IPS-15b (cell line): ENCODE measurements at regions not wholly inside any gene's neighbourhood (a gene's known extent, or its start where the extent isn't known, plus 50 kb on each side); places are given as distances from the start of the nearest gene placed in this dataset.

Experiments used
- H3K27me3 ChIP-seq: one replicate; pipeline ENCODE4 v1.6.1; 2013; ENCODE audit warnings: low read length; ENCODE audit not compliant: control insufficient read depth, insufficient read depth
- H3K36me3 ChIP-seq: one replicate; pipeline ENCODE4 v1.6.1; 2013; ENCODE audit warnings: low read length; ENCODE audit not compliant: control insufficient read depth, insufficient read depth
- H3K4me1 ChIP-seq: one replicate; pipeline ENCODE4 v1.6.1; 2013; ENCODE audit warnings: mild to moderate bottlenecking, low read length; ENCODE audit not compliant: control insufficient read depth, insufficient read depth
- H3K4me3 ChIP-seq: one replicate; pipeline ENCODE4 v1.5.1; 2013; ENCODE audit warnings: low read depth, low read length
- H3K9ac ChIP-seq: one replicate; pipeline ENCODE4 v1.6.1; 2013; ENCODE audit warnings: low read depth, mild to moderate bottlenecking, low read length
- H3K9me3 ChIP-seq: one replicate; pipeline ENCODE4 v1.6.1; 2013; ENCODE audit warnings: mild to moderate bottlenecking, low read length; ENCODE audit not compliant: control insufficient read depth, insufficient read depth

- Histone ChIP-seq H3K27me3 (no peaks in the 10 kb centered on the region), H3K36me3 (no peaks in the 10 kb centered on the region), H3K4me1 (peaks cover 11% of the 10 kb centered on the region), H3K4me3 (no peak overlapping the region), H3K9ac (no peak overlapping the region), H3K9me3 (no peaks in the 10 kb centered on the region)
Observed at GRCh38 chr11:103625624-103625965, 410.8 kb upstream of the DDI1 start.

- H3K9ac ChIP-seq: no peak overlapping the region
- no peak overlapping the region for H3K4me3 ChIP-seq
- no peaks in the 10 kb centered on the region for H3K36me3 ChIP-seq
- H3K4me1 ChIP-seq: peaks cover 11% of the 10 kb centered on the region
- H3K27me3 ChIP-seq: no peaks in the 10 kb centered on the region
- H3K9me3 ChIP-seq: no peaks in the 10 kb centered on the region
Observed at GRCh38 chr11:103628121-103628520, 408.3 kb upstream of the DDI1 start.

- H3K4me3 ChIP-seq: no peak overlapping the region
- no peaks in the 10 kb centered on the region for H3K4me1 ChIP-seq
- H3K36me3 ChIP-seq: no peaks in the 10 kb centered on the region
- no peak overlapping the region for H3K9ac ChIP-seq
- no peaks in the 10 kb centered on the region for H3K9me3 ChIP-seq
- H3K27me3 ChIP-seq: no peaks in the 10 kb centered on the region
Observed at GRCh38 chr11:103631841-103632240, 404.6 kb upstream of the DDI1 start.

- Histone ChIP-seq H3K4me3 (no peak overlapping the region), H3K36me3 (no peaks in the 10 kb centered on the region), H3K9ac (no peak overlapping the region), H3K9me3 (no peaks in the 10 kb centered on the region), H3K27me3 (no peaks in the 10 kb centered on the region), H3K4me1 (no peaks in the 10 kb centered on the region)
Observed at GRCh38 chr11:103633068-103633788, 403.2 kb upstream of the DDI1 start.

- H3K9me3 ChIP-seq: no peaks in the 10 kb centered on the region
- H3K4me1 ChIP-seq: no peaks in the 10 kb centered on the region
- no peak overlapping the region for H3K4me3 ChIP-seq
- H3K9ac ChIP-seq: no peak overlapping the region
- H3K36me3 ChIP-seq: no peaks in the 10 kb centered on the region
- no peaks in the 10 kb centered on the region for H3K27me3 ChIP-seq
Observed at GRCh38 chr11:103633819-103634590, 402.4 kb upstream of the DDI1 start.

- Histone ChIP-seq H3K9ac (no peak overlapping the region), H3K4me1 (no peaks in the 10 kb centered on the region), H3K4me3 (no peak overlapping the region), H3K9me3 (no peaks in the 10 kb centered on the region), H3K27me3 (no peaks in the 10 kb centered on the region), H3K36me3 (no peaks in the 10 kb centered on the region)
Observed at GRCh38 chr11:103636232-103636631, 400.2 kb upstream of the DDI1 start.

GRCh38 chr11:103637295-103637694 is 399.1 kb upstream of the DDI1 start:
- Histone ChIP-seq H3K27me3 (no peaks in the 10 kb centered on the region), H3K4me1 (no peaks in the 10 kb centered on the region), H3K9me3 (no peaks in the 10 kb centered on the region), H3K4me3 (no peak overlapping the region), H3K36me3 (no peaks in the 10 kb centered on the region), H3K9ac (no peak overlapping the region)

GRCh38 chr11:103637831-103638230 is 398.6 kb upstream of the DDI1 start:
- Histone ChIP-seq H3K4me3 (no peak overlapping the region), H3K36me3 (no peaks in the 10 kb centered on the region)

GRCh38 chr11:103644676-103645075 is 391.8 kb upstream of the DDI1 start:
- H3K4me3 ChIP-seq: no peak overlapping the region
- no peaks in the 10 kb centered on the region for H3K4me1 ChIP-seq
- H3K36me3 ChIP-seq: no peaks in the 10 kb centered on the region
- H3K27me3 ChIP-seq: no peaks in the 10 kb centered on the region
- H3K9me3 ChIP-seq: no peaks in the 10 kb centered on the region
- no peak overlapping the region for H3K9ac ChIP-seq

More at GRCh38 chr11:103637831-103638230, 398.6 kb upstream of the DDI1 start:
- Histone ChIP-seq H3K4me1 (no peaks in the 10 kb centered on the region), H3K27me3 (no peaks in the 10 kb centered on the region), H3K9ac (no peak overlapping the region), H3K9me3 (no peaks in the 10 kb centered on the region)

- H3K36me3 ChIP-seq: no peaks in the 10 kb centered on the region
- no peak overlapping the region for H3K4me3 ChIP-seq
- peaks cover 4% of the 10 kb centered on the region for H3K9me3 ChIP-seq
- H3K9ac ChIP-seq: no peak overlapping the region
- no peaks in the 10 kb centered on the region for H3K27me3 ChIP-seq
- no peaks in the 10 kb centered on the region for H3K4me1 ChIP-seq
Observed at GRCh38 chr11:103648054-103648453, 388.4 kb upstream of the DDI1 start.

- Histone ChIP-seq H3K36me3 (no peaks in the 10 kb centered on the region), H3K4me1 (no peaks in the 10 kb centered on the region)
Observed at GRCh38 chr11:103648670-103649400, 387.6 kb upstream of the DDI1 start.

More at GRCh38 chr11:103648670-103649400, 387.6 kb upstream of the DDI1 start:
- no peaks in the 10 kb centered on the region for H3K27me3 ChIP-seq
- H3K9me3 ChIP-seq: peaks cover 4% of the 10 kb centered on the region
- no peak overlapping the region for H3K4me3 ChIP-seq
- no peak overlapping the region for H3K9ac ChIP-seq
